Ammon's horn (tissue), 1 donor: ENCODE measurements at regions not wholly inside any gene's neighbourhood (a gene's known extent, or its start where the extent isn't known, plus 50 kb on each side); places are given as distances from the start of the nearest gene placed in this dataset.

ENCODE experiments used
- DNase-seq: peaks from one replicate; pipeline ENCODE4 v3.0.0-alpha.2; 2016; ENCODE audit warnings: low spot score

DNA sequence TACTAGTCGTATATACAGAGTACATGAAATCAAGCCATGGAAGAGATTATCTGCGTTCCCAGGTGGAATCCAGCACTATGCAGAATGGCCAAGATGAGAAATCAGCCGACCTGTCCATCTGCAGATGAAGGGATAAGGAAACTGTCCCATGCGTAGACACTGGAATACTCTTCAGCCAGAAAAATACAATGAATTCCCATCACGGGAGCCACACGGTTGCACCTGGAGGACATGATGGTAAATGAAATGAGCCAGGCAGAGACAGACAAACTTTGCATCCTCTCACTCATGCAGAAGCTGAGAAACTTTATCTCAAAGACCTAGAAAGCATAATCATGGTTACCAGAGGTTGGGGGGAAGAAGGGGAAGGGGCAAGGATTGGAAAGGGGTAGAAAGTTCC, 111.9 kb upstream of the TOP3B start:
- no peak for DNase-seq

DNA sequence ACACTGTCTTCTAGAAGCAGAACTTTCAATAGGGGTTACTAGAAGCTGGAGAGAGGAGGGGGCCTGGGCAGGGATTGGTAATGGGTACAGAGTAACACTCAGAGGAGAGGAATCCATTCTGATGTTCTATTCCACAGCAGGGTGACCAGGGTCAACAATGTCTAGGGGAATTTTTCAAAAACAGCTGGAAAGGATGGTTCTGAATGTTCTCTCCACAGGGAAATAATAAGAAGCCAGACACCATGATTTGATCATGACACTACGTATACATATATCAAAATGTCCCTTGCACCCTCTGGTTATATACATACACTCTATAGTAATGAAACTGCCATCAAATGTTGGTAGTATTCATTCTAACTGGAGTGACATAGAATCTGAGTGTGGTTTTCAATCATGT, 111.2 kb upstream of the TOP3B start:
- no peak for DNase-seq

DNA sequence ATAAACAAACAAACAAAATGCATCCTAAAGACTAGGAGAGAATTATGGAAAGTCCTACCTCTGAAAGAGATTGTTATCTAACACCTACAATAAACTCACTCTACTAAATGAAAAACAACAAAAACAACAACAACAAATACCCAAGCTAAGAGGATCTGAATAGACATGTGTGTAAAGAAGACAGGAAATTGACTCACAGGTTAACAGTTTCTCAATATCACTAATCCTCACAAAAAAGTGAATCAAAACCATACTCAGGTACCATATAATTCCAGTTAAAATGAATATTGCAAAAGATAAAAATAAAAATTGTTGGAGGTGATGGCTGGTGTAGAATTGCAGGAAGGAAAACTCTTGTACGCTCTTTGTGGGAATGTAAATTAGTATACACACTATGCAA, 110.4 kb upstream of the TOP3B start:
- no peak for DNase-seq

DNA sequence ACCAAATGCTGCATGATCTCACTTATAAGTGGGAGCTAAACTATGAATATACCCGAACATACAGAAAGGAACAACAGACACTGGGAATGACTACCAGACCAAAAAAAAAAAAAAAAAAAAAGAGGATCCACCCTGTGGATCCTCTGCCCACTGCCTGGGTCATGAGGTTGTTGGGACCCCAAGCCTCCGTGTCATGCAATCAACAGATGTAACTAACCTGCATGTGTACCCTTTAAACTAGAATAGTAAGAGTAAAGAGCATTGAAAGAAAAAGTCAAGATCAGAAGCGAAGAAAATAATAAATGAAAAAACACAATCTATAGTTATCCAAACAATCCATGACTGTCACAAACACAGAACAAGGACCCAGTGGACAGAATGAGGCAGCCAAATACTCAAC, 109.5 kb upstream of the TOP3B start:
- no peak for DNase-seq

DNA sequence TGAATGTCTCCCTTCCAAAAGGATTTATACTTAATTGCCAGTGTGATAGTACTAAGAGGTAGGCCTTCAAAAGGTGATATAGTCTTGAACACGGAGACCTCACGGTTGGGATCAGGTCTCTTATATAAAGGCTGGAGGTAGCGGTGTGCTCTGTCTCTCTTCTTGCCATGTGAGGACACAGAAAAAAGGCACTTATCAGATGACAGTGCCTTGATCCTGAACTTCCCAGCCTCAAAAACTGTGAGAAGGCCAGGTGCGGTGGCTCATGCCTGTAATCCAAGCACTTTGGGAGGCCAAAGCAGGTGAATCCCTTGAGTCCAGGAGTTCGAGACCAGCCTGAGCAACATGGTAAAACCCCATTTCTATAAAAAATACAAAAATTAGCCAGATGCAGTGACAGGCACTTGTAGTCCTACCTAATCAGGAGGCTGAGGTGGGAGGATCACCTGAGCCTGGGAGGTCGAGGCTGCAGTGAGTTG, 108.9 kb upstream of the TOP3B start:
- DNase-seq = no peak

DNA sequence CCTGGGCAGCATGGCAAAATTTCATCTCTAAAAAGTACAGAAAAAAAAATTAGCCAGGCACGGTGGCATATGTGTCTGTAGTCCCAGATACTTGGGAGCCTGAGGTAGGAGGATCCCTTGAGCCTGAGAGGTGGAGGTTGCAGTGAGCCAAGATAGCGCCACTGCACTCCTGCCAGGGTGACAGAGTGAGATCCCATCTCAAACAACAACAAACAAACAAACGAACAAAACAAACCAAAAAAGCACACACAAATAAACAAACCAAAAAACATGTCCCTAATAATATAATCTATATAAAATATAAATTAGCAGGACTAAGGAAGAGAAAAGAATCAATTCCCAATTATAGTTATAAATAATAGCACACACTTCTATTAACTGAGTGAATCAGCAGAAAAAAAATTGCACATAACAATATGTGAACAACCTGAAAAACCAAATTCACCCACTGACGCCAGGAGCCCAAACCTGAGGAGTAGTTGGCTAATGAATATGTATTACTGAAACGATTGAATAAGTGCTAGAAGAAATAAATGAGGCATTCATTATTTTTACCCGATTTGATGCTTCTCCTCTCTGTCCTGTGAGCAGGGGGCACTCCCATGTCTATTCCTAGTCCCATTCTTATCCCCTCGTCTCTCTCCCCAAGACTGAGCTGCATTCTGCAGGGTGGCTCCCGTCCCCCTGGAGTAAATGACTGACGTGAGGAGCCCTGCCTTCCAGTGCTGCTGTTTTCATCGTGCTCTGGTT, 108.2 kb upstream of the TOP3B start:
- no peak for DNase-seq

DNA sequence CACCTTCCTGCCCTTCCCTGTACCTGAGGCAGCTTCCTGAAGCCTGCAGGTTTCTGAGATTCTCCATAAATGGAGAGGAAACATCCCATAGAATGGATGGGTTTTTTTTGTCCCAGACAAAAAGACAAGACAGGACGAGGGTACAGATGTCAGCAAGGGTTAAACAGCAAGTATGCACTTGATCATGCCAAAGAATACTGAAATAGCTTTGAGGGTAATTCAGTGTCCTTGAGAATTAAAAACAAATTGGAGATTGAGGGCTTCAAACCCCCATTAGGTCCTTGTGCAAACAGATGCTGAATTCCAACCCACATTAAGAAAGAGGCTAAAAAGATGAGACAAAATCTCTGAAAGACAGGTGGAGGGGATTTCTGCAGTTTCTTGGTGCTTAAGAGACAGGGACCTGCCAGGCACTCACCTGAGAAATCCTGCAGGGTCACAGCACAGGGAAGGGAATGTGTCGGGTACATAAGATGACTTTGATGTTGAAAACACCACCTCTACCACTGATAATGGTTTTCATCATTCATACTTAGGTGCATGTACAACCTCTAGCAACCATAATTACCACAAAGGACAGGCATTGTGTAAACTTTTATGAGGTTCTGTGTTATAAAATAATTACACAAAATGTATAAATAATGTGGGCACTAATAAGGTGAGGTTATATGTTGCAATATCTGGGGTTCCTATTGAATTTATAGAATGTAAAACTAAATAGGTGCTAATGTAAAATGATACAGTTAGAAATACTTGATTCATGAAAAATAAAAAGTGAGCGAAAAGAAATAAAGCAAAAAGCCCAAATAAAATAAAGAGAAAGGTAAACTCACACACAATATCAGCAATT, 107.1 kb upstream of the TOP3B start:
- no peak for DNase-seq

DNA sequence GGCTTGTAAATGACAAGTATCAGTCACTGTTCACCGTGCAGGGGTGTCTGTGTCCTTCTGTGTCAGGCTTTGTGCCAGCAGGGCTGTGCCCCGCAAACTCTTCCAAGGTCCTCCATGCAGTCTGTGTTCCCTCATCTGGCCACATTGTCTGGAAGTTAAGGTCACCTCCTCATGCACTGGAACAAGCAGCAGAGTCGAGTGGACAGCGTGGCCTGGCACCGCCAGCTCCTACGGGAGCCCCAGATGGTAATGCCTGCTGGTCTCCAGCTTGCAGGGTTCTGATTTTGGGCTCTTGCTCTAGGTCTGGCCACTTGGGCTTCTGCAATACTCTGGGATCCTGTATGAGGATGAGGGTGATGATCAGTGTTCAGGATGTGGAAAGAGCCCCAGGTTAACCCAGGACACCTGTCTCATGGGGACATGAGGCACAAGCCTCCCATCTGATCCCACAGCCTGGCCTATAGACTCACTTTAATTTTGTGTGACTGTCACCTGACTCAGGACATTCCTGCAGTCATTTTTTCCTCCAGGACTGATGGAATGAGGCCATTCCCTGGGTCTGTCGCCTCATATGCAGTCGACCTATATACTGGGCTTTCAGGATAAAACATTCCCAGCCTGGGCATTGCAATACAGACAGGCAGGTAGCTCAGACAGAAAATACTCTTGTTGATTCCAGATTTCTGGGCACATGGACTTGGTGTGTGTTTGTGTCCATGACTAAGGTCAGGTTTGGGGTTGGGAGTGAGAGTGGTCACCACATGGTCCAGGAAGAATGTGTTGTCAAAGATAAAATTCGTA, 106.3 kb upstream of the TOP3B start:
- DNase-seq = no peak

DNA sequence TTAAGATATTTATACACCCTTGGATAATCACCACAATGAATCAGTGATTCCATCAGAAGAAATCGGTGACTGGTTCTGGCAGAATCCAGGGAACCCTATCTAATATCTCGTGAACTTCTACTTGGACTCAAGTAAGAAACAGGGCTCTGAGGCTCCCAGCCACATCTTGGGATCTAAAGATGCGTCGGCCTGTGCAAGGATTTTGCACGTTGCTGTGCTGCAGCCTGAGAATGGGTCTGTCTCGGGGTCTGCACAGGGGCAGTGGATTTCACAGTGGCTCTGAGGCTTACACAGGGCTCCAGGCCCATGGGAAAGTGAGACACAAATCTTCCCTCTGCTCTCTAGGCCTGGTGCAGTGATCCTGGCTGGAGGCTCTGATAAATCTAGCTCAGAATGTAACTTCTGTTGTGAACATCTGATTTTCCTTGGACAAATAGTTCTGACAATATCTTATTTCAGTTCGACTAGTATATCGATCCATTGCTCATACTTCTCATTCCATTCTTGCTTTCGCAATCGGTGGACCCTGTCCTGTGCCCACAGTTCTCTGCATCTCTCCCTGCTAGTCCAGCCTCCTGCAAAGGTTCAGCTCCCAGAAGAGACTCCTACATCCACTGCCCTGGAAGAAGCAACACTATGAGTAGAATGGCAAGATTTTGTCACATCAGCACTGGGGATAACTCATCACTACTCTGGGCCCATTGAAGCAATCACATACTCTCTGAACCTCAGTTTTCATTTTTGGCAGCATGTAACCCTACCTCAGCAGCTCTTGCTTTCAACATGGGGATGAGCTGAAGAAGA, 105.5 kb upstream of the TOP3B start:
- no peak for DNase-seq

DNA sequence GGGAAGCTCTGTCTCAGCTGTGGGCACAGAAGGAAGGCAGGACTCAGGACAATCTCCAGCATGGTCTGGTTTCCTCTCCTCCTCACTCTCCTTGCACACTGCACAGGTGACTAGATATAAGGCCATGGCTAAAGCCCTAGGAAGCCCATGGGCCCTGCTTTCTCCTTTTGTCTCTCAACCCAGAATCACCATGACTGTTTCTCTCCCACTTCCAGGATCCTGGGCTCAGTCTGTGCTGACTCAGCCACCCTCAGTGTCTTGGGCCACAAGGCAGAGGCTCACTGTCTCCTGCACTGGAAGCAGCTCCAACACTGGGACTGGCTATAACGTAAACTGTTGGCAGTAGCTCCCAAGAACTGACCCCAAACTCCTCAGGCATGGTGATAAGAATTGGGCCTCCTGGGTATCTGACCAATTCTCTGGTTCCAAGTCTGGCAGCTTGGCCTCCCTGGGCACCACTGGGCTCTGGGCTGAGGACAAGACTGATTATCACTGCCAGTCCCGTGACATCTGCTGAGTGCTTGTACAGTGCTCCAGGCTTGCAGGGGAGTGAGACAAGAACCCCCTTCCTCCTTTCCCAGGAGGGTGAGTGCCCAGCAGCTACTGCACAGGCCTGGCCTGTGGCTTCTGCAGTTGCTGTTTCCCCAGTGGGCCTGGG, 104.0 kb upstream of the TOP3B start:
- DNase-seq = no peak

DNA sequence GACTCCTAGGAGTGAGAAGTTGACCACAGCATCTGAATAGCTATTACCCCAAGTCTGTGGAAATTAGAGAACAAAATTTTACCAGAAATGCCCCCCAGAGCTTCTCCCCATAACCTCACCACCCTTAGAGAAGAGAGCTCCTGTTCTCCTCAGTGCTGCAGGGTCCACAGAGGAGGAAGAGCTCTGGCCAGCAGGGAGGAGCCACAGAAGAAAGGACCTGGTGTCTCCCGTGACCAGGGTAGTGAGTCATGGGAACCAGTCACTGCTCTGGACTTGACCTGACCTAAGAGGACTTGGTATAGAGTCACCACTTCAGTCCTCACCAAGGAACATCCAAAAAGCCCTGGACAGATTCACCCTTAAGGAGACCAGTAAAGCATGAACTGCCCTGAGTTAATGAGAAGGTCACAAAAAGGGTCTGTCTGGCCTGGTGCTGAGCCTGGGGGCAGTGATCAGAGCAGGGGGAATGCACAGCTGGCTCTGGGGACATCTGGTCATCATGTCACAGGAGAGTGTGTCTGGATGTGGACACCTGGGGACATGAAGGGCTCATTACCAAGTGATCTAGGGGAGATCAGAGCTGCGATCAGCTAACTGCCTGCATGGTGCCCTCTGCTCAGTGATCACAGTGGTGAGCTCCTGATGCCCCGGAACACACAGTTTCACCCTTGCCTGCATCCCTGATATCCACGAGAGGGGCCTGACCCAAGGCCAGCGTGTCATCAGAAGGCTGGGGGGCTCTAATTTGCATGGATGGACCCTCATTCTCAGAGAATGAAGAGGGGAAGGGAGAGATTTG, 103.3 kb upstream of the TOP3B start:
- no peak for DNase-seq

DNA sequence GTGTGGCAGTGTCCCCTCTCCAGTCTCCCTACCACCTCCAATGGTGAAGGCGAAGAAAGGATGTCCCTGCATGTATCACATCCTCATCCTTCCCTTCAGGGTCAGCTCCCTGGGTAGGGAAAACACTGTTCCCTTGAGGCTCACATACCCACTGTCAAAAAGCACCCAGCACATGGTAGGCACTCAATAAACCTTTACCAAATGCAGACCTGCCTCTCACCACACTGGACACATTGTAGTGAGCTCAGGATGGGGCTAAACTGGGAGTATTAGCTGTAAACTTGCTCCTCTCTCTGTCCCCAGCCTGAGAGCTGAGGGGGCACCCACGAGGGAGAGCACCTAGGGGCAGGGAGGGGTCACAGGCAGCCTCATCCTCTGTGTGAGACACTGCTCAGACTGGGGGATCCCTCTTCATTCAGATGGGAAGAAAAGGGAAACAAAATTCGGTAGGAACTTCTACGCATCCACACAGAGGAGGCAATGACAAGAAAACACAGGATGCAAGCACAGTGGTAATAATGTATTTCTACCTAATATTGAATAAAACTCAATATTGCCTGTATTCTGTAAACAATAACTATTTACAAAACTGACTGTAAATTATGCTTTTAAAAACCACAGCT, 101.6 kb upstream of the TOP3B start:
- no peak for DNase-seq

DNA sequence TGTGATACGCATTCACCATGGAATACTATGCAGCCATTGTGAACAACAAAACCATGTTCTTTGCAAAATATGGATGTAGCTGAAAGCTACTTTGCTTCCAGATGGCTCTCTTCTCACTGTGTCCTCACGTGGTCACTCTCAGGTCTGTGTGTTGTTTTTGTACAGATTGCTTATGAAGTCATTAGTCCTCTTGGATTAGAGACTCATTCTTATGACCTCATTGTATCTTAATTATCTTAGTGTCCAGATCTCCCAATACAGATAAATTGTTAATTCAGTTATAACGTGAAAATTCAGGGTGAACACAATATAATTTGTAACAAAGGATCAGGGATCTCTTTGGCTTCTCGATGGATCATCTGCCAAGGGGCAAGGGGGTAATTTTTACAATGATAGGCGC, 100.4 kb upstream of the TOP3B start:
- DNase-seq = no peak

DNA sequence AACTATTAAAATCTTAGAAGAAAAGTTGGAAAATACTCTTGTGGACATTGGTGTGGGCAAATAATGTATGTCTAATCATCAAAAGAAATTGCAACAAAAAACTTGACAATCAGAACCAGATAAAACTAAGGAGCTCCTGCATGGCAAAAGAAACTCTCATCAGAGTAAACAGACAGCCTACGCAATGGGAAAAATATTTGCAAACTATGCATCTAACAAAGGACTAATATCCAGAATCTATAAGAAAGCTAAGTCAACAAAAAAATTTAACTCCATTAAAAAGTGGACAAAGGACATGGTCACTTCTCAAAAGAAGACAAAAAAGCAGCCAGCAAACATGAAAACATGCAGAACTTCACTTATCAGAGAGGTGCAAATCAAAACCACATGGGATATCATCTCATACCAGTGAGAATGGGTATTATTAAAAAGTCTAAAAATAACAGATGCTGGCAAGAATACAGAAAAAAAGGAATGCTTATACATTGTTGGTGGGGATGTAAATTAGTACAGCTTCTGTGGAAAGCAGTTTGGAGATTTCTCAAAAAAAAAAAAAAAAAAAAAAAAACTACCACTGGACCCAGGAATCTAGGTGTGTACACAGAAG, 99.7 kb upstream of the TOP3B start:
- DNase-seq = no peak

DNA sequence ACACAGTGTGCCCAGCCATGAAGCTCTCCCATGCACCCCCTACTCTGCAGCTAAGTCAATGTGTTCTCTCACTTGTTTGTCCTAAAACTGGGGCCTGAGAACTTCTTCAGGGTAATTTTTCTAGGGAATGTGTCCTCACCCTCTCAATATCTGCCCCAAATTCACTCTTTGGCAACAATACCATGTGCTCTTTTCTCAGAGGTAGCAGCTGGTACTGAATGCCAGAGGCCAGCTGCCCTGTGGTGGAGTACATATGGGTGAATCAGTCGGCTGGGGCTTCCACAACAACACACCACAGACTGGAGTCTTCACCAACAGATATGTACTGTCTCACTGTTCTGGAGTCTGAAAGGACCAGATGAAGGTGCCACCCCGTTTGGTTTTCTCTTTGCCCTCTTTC, 97.7 kb upstream of the TOP3B start:
- DNase-seq = no peak

DNA sequence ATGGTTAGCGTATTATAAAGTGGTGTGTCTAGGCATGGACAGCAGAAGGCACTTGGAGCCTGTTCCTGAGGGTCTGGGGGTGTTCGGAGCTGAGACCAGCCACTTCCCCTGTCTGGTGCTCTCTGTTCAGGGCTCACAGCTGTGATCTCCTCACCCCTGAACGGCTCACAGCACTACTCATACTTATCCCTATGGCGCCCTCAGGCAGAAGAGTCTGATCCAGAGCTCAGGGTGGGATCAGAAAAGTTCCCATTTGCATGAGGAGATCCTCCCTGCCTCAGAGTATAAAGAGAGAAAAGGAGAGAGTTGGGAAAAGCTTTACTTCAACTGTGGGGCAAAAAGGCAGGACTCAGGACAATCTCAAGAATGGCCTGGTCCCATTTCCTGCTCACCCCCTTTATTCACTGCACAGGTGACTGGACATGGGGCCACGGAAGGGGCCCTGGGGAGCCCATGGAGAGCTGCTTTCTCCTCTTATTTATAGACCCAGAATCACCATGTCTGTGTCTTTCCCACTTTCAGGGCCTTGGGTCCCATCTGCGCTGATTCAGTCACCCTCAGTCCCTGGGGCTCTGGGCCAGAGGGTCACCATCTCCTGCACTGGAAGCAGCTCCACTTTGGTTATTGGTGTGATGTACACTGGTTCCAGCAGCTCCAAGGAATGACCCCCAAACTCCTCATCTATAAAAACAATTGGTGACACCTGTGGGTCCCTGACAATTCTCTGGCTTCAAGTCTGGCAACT, 97.0 kb upstream of the TOP3B start:
- DNase-seq = no peak

DNA sequence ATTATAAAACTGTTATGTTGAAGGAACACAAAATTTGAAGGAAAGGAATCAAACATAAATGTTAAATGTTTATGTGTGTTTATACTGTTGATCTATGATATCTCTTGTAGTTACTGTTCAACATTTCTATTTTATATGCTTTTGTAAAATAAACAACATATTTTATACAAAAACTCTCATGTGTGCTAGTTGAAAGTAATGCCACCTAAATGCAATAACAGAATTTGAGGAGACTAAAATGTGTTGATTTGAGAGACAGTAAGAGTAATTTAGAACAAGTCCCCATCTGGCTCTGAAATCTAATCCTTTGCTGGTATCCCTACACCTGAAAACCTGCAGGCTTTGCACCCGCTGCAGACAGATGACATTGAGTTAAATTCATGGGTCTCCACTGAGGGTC, 95.7 kb upstream of the TOP3B start:
- no peak for DNase-seq

DNA sequence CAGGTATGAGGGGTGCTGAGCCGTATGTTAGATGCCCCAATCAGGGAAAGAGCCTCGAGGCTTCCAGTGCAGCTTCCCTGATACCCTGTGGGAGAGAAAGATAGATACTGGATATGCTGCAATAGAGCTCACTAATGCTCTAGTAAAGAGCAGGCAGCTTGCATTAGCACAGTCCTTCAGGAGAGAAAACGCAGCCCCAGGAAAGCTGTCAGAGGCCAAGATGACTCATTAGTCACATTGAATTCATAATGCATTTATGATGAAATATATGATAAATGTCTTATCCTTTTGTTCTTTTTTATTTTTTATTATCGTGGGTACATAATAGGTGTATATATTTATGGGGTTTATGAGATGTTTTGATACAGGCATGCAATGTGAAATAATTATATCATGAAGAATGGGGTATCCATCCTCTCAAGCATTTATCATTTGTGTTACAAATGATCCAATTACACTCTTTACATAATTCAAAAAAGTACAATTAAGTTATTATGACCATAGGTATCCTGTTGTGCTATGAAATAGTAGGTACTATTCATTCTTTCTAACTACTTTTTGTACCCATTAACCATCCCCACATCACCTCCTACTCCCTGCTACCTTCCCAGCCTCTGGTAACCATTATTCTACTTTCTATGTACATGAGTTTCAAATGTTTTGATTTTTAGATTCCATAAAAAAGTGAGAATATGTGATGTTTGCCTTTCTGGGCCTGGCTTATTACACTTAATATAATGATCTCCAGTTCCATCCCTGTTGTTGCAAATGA, 94.5 kb upstream of the TOP3B start:
- no peak for DNase-seq
